Neural cell (in vitro differentiated cells): ENCODE measurements at regions not wholly inside any gene's neighbourhood (a gene's known extent, or its start where the extent isn't known, plus 50 kb on each side); places are given as distances from the start of the nearest gene placed in this dataset.

Experiments
- H2AFZ ChIP-seq: fragments of 200-600, 300-800 bp; sonication (generic), shearing (Covaris generic); 2 replicates; pipeline ENCODE4 v1.6.0; 2014; ENCODE audit warnings: low read depth, mild to moderate bottlenecking, antibody characterized with exemption, low read length, moderate library complexity
- H3F3A ChIP-seq: fragments of 200-600 bp; shearing (Covaris generic); 2 replicates; pipeline ENCODE4 v1.6.1; 2016; ENCODE audit warnings: mild to moderate bottlenecking, moderate library complexity, mixed read lengths, antibody characterized with exemption, low read length; ENCODE audit not compliant: insufficient read depth, poor library complexity, severe bottlenecking
- H3K27ac ChIP-seq: fragments of 200-600, 300-800 bp; sonication (generic), shearing (Covaris generic); 2 replicates; pipeline ENCODE4 v1.5.1; 2014; ENCODE audit warnings: mild to moderate bottlenecking, low read length, moderate library complexity
- H3K27me3 ChIP-seq: fragments of 300-800, 200-600 bp; sonication (generic), shearing (Covaris generic); 2 replicates; pipeline ENCODE4 v1.6.0; 2014; ENCODE audit warnings: mild to moderate bottlenecking, low read depth, low read length, moderate library complexity; ENCODE audit not compliant: insufficient read depth
- H3K36me3 ChIP-seq: fragments of 300-800, 200-600 bp; sonication (generic), shearing (Covaris generic); 2 replicates; pipeline ENCODE4 v1.5.1; 2014; ENCODE audit warnings: mild to moderate bottlenecking, antibody characterized with exemption, low read length, moderate library complexity; ENCODE audit not compliant: insufficient read depth
- H3K4me2 ChIP-seq: fragments of 300-800, 200-600 bp; sonication (generic), shearing (Covaris generic); 2 replicates; pipeline ENCODE4 v1.6.0; 2014; ENCODE audit warnings: mild to moderate bottlenecking, low read length
- H3K4me3 ChIP-seq: fragments of 300-800, 200-600 bp; sonication (generic), shearing (Covaris generic); 2 replicates; pipeline ENCODE4 v1.5.1; 2014; ENCODE audit warnings: mild to moderate bottlenecking, low read length, moderate library complexity
- H3K79me2 ChIP-seq: fragments of 200-600 bp; shearing (Covaris generic); replicated peaks from 2 replicates; pipeline ENCODE4 v1.6.0; 2014; ENCODE audit warnings: mild to moderate bottlenecking, low read length, moderate library complexity; ENCODE audit not compliant: insufficient read depth
- H3K9ac ChIP-seq: fragments of 300-800, 200-600 bp; sonication (generic), shearing (Covaris generic); 2 replicates; pipeline ENCODE4 v1.6.1; 2016; ENCODE audit warnings: mild to moderate bottlenecking, low read length, mixed read lengths
- H3K9me2 ChIP-seq: fragments of 200-600 bp; shearing (Covaris generic); 2 replicates; pipeline ENCODE4 v1.6.1; 2016; ENCODE audit warnings: mild to moderate bottlenecking, low read length, mixed read lengths; ENCODE audit not compliant: insufficient read depth
- H3K9me3 ChIP-seq: fragments of 200-600, 300-800 bp; sonication (generic), shearing (Covaris generic); 2 replicates; pipeline ENCODE4 v1.6.1; 2016; ENCODE audit warnings: mild to moderate bottlenecking, mixed run types, low read length, moderate library complexity, mixed read lengths
- H4K20me1 ChIP-seq: fragments of 200-600 bp; shearing (Covaris generic); 2 replicates; pipeline ENCODE4 v1.6.1; 2016; ENCODE audit warnings: mild to moderate bottlenecking, mixed run types; ENCODE audit not compliant: insufficient read depth
- EP300 ChIP-seq: fragments of 450-650 bp; conservative IDR thresholded peaks from 2 replicates; pipeline ENCODE4 v1.6.1; 2014; ENCODE audit warnings: antibody characterized with exemption, mild to moderate bottlenecking, moderate library complexity; ENCODE audit not compliant: poor library complexity, severe bottlenecking
- EZH2 ChIP-seq: fragments of 200-600, 300-800 bp; shearing (Covaris generic), sonication (generic); IDR thresholded peaks from 2 replicates; pipeline ENCODE4 v1.6.1; 2014; ENCODE audit warnings: antibody characterized with exemption, low read length, borderline replicate concordance, mild to moderate bottlenecking; ENCODE audit not compliant: insufficient read depth, poor library complexity, severe bottlenecking
- MXI1 ChIP-seq: fragments of 450-650 bp; conservative IDR thresholded peaks from 2 replicates; pipeline ENCODE4 v1.6.1; 2014; ENCODE audit warnings: antibody characterized with exemption, mild to moderate bottlenecking; ENCODE audit not compliant: poor library complexity, severe bottlenecking
- POLR2AphosphoS5 ChIP-seq: IDR thresholded peaks from 2 replicates; pipeline ENCODE4 v1.6.1; 2012
- RAD21 ChIP-seq: fragments of 450-650 bp; conservative IDR thresholded peaks from 2 replicates; pipeline ENCODE4 v1.6.1; 2014; ENCODE audit warnings: antibody characterized with exemption, mild to moderate bottlenecking, moderate library complexity
- SMC3 ChIP-seq: fragments of 450-650 bp; conservative IDR thresholded peaks from 2 replicates; pipeline ENCODE4 v1.6.1; 2014; ENCODE audit warnings: antibody characterized with exemption, mild to moderate bottlenecking, moderate library complexity; ENCODE audit not compliant: poor library complexity
- TAF1 ChIP-seq: IDR thresholded peaks from 2 replicates; pipeline ENCODE4 v1.6.1; 2012; ENCODE audit warnings: low read depth
- TF ChIP-seq, protein P1 (sequence below): fragments of 450-650 bp; IDR thresholded peaks from 2 replicates; pipeline ENCODE4 v1.5.1; 2014; ENCODE audit warnings: antibody characterized with exemption, mild to moderate bottlenecking, moderate library complexity; ENCODE audit not compliant: poor library complexity, severe bottlenecking
- TF ChIP-seq, protein P2 (sequence below): IDR thresholded peaks from 2 replicates; pipeline ENCODE4 v1.6.1; 2012; ENCODE audit warnings: borderline replicate concordance

DNA sequence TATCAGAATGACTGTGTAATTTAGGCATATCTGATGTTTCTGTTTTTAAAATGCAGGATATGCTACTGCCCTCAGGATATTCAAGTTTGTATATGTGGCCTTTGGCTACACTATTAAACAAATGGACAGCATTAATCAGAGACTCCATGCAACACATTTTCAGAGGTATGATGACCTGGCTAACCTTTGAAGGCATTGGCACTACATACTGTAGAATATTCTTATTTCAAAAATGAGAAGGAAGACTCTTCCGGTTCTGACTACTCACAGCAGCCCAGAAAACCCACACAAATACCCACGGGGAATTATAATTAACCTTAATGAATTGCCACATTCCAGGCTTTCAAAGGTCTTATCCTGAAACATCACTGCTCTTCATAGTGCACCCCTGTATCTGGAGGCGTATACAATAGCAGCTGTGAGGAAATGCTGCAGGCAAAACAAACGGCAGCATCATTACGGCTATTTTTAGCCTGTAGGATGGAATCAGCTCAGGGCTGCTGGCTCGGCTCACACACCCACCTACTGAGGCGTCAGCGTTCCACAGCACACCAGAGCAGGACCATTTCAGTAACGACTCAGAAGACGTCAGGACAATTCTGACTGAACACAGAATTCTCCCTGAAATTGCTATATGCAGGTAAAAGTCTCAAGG, 648.5 kb downstream of the RPS29 start:
- Histone ChIP-seq H2AFZ (no peak overlapping the region), H3K9ac (peak overlapping the region; percentile 25), H3K4me3 (peak overlapping the region; percentile 28), H3K27me3 (no peaks in the 10 kb centered on the region), H3K79me2 (no peaks in the 10 kb centered on the region), H3K9me3 (no peaks in the 10 kb centered on the region), H3K4me2 (peak overlapping the region; percentile 31), H3K9me2 (no peaks in the 10 kb centered on the region), H3K27ac (peak overlapping the region; percentile 76), H3F3A (no peaks in the 10 kb centered on the region), H3K36me3 (no peaks in the 10 kb centered on the region), H4K20me1 (no peaks in the 10 kb centered on the region)
- TF ChIP-seq MXI1 (no peak), SMC3 (no peak), RAD21 (peak; percentile 57), TAF1 (no peak), POLR2AphosphoS5 (peak; percentile 78), EZH2 (no peak), EP300 (peak; percentile 69)
- TF ChIP-seq, protein P1, sequence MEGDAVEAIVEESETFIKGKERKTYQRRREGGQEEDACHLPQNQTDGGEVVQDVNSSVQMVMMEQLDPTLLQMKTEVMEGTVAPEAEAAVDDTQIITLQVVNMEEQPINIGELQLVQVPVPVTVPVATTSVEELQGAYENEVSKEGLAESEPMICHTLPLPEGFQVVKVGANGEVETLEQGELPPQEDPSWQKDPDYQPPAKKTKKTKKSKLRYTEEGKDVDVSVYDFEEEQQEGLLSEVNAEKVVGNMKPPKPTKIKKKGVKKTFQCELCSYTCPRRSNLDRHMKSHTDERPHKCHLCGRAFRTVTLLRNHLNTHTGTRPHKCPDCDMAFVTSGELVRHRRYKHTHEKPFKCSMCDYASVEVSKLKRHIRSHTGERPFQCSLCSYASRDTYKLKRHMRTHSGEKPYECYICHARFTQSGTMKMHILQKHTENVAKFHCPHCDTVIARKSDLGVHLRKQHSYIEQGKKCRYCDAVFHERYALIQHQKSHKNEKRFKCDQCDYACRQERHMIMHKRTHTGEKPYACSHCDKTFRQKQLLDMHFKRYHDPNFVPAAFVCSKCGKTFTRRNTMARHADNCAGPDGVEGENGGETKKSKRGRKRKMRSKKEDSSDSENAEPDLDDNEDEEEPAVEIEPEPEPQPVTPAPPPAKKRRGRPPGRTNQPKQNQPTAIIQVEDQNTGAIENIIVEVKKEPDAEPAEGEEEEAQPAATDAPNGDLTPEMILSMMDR: peak; percentile 33
- TF ChIP-seq, protein P2, sequence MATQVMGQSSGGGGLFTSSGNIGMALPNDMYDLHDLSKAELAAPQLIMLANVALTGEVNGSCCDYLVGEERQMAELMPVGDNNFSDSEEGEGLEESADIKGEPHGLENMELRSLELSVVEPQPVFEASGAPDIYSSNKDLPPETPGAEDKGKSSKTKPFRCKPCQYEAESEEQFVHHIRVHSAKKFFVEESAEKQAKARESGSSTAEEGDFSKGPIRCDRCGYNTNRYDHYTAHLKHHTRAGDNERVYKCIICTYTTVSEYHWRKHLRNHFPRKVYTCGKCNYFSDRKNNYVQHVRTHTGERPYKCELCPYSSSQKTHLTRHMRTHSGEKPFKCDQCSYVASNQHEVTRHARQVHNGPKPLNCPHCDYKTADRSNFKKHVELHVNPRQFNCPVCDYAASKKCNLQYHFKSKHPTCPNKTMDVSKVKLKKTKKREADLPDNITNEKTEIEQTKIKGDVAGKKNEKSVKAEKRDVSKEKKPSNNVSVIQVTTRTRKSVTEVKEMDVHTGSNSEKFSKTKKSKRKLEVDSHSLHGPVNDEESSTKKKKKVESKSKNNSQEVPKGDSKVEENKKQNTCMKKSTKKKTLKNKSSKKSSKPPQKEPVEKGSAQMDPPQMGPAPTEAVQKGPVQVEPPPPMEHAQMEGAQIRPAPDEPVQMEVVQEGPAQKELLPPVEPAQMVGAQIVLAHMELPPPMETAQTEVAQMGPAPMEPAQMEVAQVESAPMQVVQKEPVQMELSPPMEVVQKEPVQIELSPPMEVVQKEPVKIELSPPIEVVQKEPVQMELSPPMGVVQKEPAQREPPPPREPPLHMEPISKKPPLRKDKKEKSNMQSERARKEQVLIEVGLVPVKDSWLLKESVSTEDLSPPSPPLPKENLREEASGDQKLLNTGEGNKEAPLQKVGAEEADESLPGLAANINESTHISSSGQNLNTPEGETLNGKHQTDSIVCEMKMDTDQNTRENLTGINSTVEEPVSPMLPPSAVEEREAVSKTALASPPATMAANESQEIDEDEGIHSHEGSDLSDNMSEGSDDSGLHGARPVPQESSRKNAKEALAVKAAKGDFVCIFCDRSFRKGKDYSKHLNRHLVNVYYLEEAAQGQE: peak; percentile 69

GRCh38 chr14:48936849-48937248, 649.3 kb downstream of the RPS29 start:
- H3K36me3 ChIP-seq: no peaks in the 10 kb centered on the region
- H3K79me2 ChIP-seq: no peaks in the 10 kb centered on the region
- peak overlapping the region; percentile 35 for H2AFZ ChIP-seq
- no peaks in the 10 kb centered on the region for H4K20me1 ChIP-seq
- no peaks in the 10 kb centered on the region for H3K9me3 ChIP-seq
- H3K4me3 ChIP-seq: no peak overlapping the region
- no peaks in the 10 kb centered on the region for H3K9me2 ChIP-seq
- peak overlapping the region; percentile 76 for H3K27ac ChIP-seq
- TF ChIP-seq MXI1 (no peak), POLR2AphosphoS5 (no peak), EP300 (no peak), RAD21 (no peak), TAF1 (no peak), SMC3 (no peak), EZH2 (no peak)
- TF ChIP-seq, protein P1: no peak
- TF ChIP-seq, protein P2: no peak
- no peaks in the 10 kb centered on the region for H3K27me3 ChIP-seq
- H3K9ac ChIP-seq: no peak overlapping the region
- H3F3A ChIP-seq: no peaks in the 10 kb centered on the region
- H3K4me2 ChIP-seq: no peak overlapping the region
